ES-I3 (cell line): ENCODE measurements at regions not wholly inside any gene's neighbourhood (a gene's known extent, or its start where the extent isn't known, plus 50 kb on each side); places are given as distances from the start of the nearest gene placed in this dataset.

Experiments used
- H3K36me3 ChIP-seq: 2 replicates; pipeline ENCODE4 v1.6.1; 2013; ENCODE audit warnings: mild to moderate bottlenecking, low read length, control low read depth, moderate library complexity; ENCODE audit not compliant: insufficient read depth
- H3K4me1 ChIP-seq: 2 replicates; pipeline ENCODE4 v1.6.1; 2013; ENCODE audit warnings: mild to moderate bottlenecking, control low read depth, low read length; ENCODE audit not compliant: insufficient read depth
- H3K9ac ChIP-seq: 2 replicates; pipeline ENCODE4 v1.6.1; 2013; ENCODE audit warnings: low read depth, mild to moderate bottlenecking, low read length, moderate library complexity
- H3K9me3 ChIP-seq: 2 replicates; pipeline ENCODE4 v1.6.1; 2013; ENCODE audit warnings: mild to moderate bottlenecking, low read length, moderate library complexity; ENCODE audit not compliant: control insufficient read depth, insufficient read depth

DNA sequence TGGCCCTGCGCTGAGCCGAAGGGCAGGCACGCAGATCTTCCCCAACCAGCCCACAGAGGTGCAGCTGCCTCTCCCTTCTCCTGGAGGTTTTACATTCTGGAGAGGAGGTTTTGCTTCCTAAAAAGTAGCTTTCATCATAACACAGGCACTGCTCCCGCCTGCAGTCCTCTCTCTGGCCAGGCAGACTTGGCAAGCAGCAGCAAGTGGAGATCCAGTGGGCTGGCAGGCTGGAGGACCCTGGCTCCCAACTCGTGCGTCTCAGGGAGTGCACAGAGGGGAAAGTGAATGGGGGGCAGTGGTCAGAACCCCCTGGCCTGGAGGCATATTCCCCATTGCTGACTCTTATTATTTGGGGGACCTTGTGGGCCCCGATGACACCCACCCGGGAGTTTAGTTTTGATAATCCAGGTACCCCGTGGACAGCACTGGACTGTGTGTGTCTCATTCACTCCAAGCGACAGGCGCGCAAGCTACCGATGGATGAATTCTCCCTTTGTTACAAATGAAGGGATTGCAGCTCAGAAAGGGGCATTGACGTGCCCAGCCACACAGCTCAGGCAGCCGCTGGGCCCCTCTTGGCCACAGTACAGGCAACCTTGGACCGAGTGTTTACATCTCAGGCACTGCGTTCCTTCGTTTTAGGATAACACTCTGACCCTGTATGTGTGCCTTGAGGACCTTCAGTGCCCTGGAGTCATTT lies 1223.9 kb downstream of the BRD1 start:
- Histone ChIP-seq H3K4me1 (peaks cover 8% of the 10 kb centered on the region; the same call in 1 of the 2 replicates), H3K9me3 (no peaks in the 10 kb centered on the region), H3K9ac (no peak overlapping the region), H3K36me3 (no peaks in the 10 kb centered on the region)

DNA sequence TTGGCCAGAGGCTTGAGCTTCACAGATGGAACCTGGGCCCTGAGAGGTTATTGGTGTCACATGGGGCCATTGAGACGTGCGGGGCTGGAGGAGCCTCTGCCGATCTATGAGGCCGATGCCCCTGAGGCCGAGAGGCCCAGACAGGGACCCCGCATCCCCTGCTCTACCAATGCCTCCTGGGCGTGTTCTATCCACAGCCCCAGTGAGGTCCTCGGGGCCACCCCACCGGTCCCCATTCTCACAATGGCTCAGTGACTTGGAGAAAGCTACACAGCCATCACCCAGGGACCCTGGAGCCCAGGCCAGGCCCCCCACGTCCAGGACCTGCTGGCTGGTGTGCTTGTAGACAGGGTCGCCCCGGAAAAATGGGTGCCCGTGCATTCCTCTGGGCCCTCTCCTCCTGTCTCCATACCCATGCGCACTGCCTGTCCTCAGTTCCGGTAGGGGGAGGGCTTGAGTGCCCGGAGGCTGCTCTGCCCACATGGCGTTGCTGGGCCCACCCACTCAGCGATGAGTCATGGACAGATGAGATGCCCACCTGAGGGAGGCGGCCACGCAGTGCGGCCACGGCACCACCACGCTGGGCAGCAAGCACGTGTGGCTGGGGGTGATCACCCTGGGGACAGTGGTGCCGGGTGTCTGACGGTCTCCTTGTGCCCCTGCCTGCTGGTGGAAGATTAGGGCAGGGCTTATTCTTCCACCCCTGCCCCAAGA lies 1224.7 kb downstream of the BRD1 start:
- H3K9me3 ChIP-seq = no peaks in the 10 kb centered on the region
- peaks cover 8% of the 10 kb centered on the region; the same call in 1 of the 2 replicates for H3K4me1 ChIP-seq
- no peaks in the 10 kb centered on the region for H3K36me3 ChIP-seq
- no peak overlapping the region for H3K9ac ChIP-seq

DNA sequence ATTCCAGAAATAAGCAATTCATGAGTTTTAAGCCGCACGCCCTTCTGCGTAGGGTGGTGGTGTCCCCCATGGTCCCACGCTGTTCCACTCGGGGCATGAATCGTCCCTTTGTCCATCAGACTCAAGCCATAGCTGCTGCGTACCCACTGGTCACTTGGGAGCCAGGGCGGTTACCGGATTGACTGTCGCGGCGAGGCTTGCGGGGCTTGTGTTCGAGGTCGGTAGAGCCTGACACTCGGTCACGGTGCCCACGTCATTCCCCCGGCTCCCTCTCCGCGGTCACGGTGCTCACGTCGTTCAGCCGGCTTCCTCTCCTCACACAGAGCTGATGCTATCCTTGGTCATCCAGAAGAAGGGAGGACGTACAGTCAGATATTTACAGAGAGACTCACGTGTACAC lies 1227.0 kb downstream of the BRD1 start:
- Histone ChIP-seq H3K36me3 (no peaks in the 10 kb centered on the region; the same call in 1 of the 2 replicates), H3K4me1 (peaks cover 1% of the 10 kb centered on the region; the same call in 1 of the 2 replicates), H3K9ac (no peak overlapping the region), H3K9me3 (no peaks in the 10 kb centered on the region)

GRCh38 chr22:48600171-48600570 lies 1227.5 kb downstream of the BRD1 start:
- Histone ChIP-seq H3K9ac (no peak overlapping the region), H3K9me3 (no peaks in the 10 kb centered on the region), H3K36me3 (no peaks in the 10 kb centered on the region; the same call in 1 of the 2 replicates), H3K4me1 (no peaks in the 10 kb centered on the region)

DNA sequence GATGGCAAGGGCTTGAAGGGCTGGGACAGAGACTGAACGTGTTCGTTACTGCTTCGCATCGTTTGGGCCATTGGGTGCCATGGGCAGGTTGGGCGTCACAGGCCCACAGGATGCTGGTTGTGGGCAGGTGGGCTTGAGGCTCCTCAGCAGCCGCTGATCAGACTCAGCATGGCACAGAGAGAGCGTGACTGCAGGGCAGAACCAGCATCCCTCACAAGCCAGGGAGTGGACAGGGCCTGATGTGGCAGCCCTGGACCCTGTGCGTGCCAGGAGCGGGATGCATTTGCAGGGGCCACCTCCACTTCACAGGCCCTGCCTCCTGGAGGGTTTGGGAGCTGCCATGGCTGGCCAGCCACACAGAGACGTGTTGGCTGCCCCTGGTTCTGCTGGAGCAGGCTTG lies 1228.3 kb downstream of the BRD1 start:
- Histone ChIP-seq H3K9me3 (no peaks in the 10 kb centered on the region), H3K36me3 (no peaks in the 10 kb centered on the region; the same call in 1 of the 2 replicates), H3K4me1 (no peaks in the 10 kb centered on the region), H3K9ac (no peak overlapping the region)

DNA sequence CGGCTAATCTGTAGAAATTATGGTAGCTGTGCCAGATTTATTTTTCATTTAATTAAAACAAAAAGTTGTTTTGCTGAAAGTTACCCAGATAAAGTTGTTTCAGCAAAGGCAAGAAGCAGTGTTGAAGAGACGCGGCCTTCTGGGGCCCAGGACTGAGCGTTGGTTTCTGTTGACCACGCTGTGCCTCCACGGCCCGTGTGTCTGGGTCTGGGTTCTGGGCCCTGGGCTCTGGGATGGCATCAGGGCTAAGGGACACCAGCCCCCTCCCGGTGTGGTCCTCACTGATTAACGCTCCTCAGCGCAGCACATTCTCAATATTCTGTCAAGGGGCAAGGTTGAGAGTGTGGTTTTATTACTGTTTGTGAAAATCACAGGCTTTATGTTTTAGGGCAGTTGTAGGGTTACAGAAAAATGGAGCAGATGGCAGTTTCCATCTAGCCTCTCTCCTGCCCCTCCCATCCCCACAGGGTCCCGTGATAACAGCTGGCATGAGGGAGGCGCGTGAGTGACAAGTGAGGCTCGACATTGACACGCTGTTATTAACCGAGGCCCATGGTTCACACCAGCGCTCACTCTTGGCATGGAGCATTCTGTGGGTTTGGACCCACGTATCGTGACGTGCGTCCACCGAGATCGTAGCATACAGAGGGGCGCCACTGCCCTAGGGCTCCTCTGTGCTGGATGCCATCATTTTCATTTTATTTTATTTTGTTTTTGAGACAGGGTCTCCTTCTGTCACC lies 1231.4 kb downstream of the BRD1 start:
- H3K9me3 ChIP-seq = no peaks in the 10 kb centered on the region
- H3K9ac ChIP-seq = no peak overlapping the region
- no peaks in the 10 kb centered on the region; the same call in 1 of the 2 replicates for H3K36me3 ChIP-seq
- H3K4me1 ChIP-seq = no peaks in the 10 kb centered on the region

DNA sequence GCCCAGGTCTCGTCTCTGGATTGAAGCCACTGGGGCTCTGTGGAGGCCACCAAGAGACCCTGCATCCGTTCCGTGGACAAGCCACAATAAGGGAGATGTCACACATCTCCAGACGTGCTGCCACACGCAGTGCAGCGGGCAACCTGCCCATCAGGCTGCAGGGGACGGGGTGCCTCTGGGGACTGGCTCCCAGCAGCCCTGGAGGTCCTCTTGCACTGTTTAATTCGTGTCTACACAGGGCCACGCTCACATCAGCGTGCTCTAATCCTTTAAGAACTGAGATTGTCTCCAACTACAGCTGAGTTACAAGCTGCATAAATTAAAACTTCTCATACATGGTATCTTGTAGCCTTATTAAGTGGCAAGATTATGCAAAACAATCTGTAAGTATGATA lies 1232.2 kb downstream of the BRD1 start:
- Histone ChIP-seq H3K4me1 (no peaks in the 10 kb centered on the region), H3K9ac (no peak overlapping the region), H3K36me3 (no peaks in the 10 kb centered on the region; the same call in 1 of the 2 replicates), H3K9me3 (no peaks in the 10 kb centered on the region)

GRCh38 chr22:48594757-48595510 lies 1232.7 kb downstream of the BRD1 start:
- H3K4me1 ChIP-seq = no peaks in the 10 kb centered on the region

GRCh38 chr22:48594016-48594756 lies 1233.5 kb downstream of the BRD1 start:
- no peaks in the 10 kb centered on the region for H3K4me1 ChIP-seq
- no peaks in the 10 kb centered on the region; the same call in 1 of the 2 replicates for H3K36me3 ChIP-seq
- H3K9ac ChIP-seq = no peak overlapping the region
- H3K9me3 ChIP-seq = no peaks in the 10 kb centered on the region

More at GRCh38 chr22:48594757-48595510, 1232.7 kb downstream of the BRD1 start:
- H3K9ac ChIP-seq = no peak overlapping the region
- no peaks in the 10 kb centered on the region; the same call in 1 of the 2 replicates for H3K36me3 ChIP-seq
- H3K9me3 ChIP-seq = no peaks in the 10 kb centered on the region

GRCh38 chr22:48593551-48593950 lies 1234.1 kb downstream of the BRD1 start:
- H3K9me3 ChIP-seq = no peaks in the 10 kb centered on the region
- no peaks in the 10 kb centered on the region; the same call in 1 of the 2 replicates for H3K36me3 ChIP-seq
- no peak overlapping the region for H3K9ac ChIP-seq
- H3K4me1 ChIP-seq = no peaks in the 10 kb centered on the region

DNA sequence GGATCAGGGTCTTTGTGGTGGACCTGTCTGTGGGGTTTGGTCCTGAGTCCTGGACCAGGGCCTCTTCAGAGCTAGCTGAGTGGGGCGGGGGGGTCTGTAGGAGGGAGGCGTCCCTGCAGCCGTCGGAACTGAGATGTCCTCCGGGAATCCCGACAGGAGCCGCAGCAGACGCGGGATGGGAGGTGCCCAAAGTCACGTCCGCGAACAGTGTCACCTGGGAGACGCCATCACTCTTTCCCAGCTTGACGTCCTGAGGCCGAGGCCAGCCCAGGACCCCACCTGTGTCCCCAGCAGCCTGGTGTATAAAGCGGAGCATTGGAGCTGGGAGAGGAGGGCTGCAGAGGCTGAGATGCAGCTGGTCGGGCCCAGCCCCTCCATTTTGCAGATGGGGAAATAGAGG lies 1234.7 kb downstream of the BRD1 start:
- H3K4me1 ChIP-seq = no peaks in the 10 kb centered on the region
- H3K36me3 ChIP-seq = no peaks in the 10 kb centered on the region; the same call in 1 of the 2 replicates
- H3K9ac ChIP-seq = no peak overlapping the region
- no peaks in the 10 kb centered on the region for H3K9me3 ChIP-seq

DNA sequence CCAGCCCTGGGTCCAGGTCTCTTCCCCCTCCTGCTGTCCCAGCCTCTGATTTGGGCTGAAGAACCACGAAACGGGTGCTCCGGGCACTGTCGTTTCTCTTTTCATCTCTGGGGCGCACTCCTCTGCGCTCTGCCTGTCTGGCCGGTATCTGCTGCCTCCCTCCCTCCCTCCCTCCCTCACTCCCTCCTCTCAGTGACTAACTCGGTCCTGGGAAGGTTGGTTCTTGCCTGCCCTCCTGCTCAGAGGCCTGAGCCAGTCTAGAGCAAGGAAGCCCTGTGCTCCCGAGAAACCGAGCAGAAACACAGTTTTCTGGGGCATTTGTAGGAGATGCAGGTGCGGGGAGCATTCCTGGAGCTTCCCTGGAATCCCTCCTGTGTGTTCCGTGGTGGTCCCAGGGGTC lies 1235.2 kb downstream of the BRD1 start:
- Histone ChIP-seq H3K4me1 (no peaks in the 10 kb centered on the region), H3K9me3 (no peaks in the 10 kb centered on the region), H3K36me3 (no peaks in the 10 kb centered on the region; the same call in 1 of the 2 replicates), H3K9ac (no peak overlapping the region)

DNA sequence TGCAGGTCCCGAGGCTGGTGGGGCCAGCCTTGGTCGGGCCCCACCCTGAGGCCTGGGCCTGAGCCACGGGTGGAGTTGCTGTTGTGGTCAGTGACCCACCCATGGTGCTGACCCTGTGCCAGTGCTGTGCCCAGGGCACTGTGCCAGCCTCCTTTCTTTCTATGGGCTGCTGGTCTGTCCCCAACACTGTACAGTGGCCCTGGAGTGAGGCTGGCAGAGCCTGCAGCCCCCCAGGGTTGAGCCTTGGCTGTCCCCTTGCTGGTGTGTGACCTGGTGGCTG lies 1235.7 kb downstream of the BRD1 start:
- Histone ChIP-seq H3K36me3 (no peaks in the 10 kb centered on the region), H3K9ac (no peak overlapping the region), H3K4me1 (no peaks in the 10 kb centered on the region), H3K9me3 (no peaks in the 10 kb centered on the region)
